ENCODE measurements at regions not wholly inside any gene's neighbourhood (a gene's known extent, or its start where the extent isn't known, plus 50 kb on each side); places are given as distances from the start of the nearest gene placed in this dataset.
"Not testable (repeated sequence)": the region's sequence is repeated elsewhere in the genome, so short reads cannot be mapped to it uniquely, and the experiment has no call there.

DNA sequence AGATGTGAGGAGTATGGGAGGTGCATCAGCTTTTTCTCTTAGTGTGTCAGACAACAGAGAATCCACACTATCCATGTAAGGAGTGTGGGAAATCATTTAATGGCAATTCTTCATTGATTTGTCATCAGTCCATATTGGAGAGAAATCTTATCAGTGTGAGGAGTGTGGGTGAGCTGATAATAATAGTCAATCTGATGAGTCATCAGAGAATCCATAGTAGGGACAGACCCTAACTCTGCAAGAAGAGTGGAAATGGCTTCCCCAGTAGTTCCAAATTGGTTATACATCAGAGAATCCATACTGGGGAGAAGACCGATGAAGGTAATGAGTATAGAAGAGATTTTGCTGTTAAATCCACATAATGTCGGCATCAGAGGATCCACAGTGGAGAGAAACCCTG is 150.5 kb upstream of the THUMPD2 start:
- no peak for DNase-seq (ENCODE audit: low spot score)

DNA sequence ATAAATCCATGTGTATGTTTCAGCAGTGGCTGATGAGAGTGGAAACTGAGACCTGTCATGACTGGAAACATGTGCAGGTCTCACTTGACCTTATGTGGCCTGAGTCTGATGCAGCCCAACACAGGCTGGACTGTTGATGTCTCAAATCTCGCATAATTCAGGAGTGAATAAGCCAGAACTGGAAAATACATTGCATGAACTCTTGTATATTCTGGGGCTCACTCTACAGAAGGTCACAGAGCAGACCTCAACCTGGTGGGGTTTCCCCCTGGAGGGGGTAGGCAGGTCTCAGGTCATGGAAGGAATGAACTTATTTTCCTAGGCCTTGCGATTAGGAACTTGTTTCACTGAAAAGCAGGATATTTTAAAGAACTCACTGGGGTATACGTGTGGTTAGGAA is 146.3 kb upstream of the THUMPD2 start:
- DNase-seq (ENCODE audit: low spot score), result no peak

DNA sequence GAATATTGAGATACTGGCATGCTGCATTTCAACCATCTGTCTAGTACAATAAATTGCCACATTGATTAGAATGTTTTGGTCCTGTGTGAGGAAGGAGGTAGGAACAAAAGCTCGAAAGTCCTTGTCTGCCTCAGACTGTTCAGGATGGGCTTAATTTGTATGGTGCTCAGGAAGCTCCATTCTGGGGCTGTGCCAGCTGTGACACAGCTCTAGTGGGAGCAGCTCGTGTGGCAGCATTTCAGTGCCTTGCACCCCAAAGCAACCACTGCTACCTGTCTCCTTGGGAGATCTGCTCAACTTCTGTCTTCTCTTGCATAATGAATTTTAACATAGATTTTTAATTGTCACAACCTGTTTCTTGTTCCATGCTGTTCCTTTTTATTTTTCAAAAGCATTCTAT is 144.4 kb upstream of the THUMPD2 start:
- no peak for DNase-seq (ENCODE audit: low spot score)

DNA sequence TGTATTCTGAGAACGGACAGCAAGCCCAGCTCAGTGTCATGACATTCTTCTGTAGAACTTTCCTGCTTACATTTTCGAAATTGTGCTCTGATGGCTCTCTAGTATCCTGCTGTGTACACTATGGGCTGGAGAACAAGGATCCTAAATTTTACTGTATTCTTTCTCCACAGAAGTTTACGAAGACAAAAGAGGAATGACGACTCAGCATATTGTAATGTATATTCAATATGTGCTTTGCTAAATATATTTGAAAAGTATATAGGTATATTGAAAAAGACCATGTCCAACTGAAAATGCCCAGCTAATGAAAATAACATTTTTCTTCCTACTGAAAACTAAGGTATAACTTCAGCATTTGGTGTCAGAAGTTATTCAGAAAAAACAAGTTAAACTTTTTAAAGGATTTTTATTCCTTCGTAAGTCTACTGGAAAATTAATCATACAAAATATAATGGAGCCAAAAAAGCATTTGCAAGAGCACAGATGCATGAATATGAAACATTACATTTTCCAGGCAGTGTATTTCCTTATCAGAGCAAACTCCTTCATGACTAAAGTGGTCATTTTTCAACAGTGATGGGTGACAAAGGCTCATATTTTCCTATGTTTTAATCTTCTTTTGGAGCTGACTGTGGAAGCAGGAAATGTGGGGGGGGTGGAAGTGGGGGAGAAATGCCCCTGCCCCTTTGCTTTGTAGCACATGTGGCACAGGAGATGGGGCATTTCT is 143.8 kb upstream of the THUMPD2 start:
- DNase-seq (ENCODE audit: low spot score), result no peak

DNA sequence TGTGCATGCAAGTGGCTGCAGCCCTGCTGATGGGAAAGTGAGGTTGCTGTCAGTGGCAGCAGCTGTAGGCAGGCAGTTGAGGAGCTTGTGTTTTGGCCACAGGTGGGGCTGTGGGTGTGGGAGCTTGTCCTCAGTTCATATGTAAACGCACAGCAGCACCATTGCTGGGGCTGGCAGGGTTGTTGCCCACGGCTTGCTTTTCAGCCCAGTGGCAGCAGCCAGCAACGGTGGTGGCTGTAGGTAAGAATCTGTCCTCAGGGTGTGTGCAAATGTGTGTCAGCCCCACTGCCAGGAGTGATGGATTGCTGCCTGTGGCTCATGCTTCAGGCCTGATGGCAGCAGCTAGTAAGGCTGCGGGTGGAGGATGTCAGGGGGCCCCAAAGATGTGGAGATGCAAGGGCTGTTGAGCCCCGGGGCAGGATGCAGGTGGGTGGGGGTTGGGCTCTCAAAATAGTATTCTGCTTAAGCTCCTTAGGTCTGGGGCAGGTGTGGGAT is 141.3 kb upstream of the THUMPD2 start:
- DNase-seq (ENCODE audit: low spot score), result no peak

DNA sequence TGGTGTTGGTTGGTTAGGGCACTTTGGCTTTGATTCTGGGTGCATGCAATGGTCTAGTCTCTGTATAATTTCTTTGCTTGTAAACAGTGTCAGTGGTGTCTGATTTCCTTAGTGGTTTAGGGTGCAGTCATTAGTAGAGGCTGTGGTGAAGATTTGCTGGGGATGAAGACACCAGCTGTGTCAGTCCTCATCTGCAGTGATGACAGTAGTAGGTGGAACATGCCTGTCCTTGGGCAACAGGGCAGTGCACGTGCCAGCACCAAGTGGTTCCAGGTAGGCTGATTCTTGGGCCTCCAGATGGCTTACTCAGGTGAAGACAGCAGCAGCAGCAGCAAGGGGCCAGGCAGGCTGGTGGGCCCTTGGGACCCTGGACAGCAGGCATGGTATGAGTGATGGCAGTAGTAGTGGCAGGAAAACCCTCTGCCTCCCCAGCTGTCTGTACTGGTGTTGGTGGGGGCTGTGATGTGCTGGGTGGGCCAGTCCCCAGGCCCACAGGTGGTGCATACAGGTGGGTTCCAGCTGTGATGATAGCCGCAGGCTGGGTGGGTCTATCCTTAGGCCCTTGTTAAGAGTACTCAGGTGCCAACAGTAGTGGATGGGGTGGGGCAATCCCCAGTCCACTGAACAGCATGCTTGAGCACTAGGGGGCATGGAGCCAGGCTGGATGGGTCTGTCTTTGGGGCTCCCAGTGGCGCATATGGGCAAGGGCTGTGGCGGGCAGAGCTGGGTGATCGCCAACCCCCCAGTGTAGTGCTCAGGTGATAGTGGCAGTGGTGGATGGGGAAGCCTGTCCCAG is 140.7 kb upstream of the THUMPD2 start:
- no peak for DNase-seq (ENCODE audit: low spot score)

DNA sequence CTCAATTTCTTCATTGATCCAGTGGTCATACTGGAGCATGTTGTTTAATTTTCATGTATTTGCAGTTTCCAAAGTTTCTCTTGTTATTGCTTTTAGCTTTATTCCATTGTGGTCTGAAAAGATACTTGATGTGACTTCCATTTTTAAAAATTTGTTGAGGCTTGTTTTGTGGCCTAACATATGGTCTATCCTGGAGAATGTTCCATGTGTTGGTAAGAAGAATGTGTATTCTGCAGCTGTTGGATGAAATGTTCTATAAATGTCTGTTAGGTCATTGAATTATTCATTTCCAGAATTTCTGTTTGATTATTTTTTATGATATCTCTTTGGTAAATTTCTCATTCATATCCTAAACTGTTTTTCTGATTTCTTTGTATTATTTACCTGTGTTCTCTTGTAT is 139.8 kb upstream of the THUMPD2 start:
- no peak for DNase-seq (ENCODE audit: low spot score)

DNA sequence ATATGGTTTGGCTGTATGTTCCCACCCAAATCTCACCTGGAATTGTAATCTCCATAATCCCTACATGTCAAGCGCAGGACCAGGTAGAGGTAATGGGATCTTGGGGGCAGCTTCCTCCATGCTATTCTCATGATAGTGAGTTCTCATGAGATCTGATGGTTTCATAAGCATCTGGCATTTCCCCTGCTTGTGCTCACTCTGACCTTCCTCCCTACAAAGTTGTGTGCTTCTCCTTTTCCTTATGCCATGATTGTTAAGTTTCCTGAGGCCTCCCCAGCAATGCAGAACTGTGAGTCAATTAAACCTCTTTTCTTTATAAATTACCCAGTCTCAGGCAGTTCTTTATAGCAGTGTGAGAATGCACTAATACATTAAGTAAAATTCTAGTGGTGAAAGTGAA is 138.3 kb upstream of the THUMPD2 start:
- not testable (repeated sequence) for DNase-seq (ENCODE audit: low spot score)

DNA sequence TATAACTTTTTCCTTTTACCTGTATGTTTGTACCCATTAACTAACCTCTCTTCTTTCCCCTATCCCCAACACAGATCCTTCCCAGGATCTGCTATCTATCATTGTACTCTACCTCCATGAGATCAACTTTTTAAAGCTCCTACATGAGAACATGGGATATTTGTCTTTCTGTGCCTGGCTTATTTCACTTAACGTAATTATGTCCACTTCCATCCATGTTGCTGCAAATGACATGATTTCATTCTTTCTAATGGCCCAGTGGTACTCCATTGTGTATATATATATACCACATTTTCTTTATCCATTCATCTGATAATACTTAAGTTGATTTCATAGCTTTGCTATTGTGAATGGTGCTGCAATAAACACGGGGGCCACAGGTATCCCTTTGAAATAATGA is 135.9 kb upstream of the THUMPD2 start:
- DNase-seq (ENCODE audit: low spot score), result no peak

DNA sequence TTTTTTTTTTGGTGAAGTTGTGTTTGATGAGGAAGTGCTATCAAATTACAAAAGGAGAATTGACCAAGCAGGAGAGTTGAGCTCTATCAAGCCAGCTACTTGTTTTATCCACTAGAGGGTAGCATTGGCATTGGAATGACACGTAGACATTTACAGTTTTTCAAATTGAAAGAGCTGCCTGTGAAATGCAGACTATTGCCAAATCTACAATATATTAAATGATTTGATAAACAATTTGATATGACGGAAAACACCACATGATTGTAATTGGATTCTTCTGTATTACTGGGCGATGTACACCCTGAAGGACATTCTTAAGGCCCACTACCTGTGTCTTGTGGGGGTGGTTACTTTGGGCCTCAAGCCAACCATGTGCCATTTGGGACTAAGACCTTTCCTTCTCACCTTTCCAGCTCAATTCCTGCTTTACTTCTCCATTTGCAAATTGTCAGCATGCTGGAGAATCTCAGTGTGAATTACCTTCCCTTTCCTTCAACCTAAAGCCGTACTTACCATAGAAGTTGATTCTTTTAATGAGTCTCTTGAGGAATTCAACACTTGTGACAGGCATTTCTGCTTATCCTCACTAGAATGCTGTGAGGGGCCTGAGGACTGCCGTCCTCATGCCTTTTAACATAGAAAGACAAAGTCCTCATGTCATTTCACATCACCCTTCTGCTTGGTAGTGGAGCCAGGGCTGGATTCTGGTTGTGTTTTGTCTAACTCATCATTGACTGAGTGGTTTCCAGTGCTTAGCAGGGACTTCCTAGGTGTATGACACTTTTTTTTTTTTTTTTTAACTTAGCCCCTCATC is 134.8 kb upstream of the THUMPD2 start:
- peak; percentile 69 for DNase-seq (ENCODE audit: low spot score)

DNA sequence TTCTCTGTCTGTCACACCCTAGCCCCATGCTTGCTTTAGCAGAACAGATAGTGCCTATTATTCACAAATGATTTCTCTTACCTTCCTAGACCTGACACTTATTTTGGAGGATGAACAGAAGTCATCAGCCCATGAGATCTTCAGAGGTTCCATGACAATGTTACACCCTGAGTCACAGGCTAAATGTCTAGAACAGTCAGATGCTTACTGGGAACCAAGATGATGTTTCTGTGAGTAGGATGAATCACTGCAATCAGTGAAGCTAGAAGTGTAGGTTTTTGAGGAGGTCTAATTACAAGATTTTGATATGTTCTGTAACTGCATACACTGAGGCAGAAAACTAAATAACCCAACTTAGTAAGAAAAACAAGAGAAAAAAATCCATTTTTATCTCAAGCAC is 123.0 kb upstream of the THUMPD2 start:
- DNase-seq (ENCODE audit: low spot score), result peak; percentile 43

DNA sequence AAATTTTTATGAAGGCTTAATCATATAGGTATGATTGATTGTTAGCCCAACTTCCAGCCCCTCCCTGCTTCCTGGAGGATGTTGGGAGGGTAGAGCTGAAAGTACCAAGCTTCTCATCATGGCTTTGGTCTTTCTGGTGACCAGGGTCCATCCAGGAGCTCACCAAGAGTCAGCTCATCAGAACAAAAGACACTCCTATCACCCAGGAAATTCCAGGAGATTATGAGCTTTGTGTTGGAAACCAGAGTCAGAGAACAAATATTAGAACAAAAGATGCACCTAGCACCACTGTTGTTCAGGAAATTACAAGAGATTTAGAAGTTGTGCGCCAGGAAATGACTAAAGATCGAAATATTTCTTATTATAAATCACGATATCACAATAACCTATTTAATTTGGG is 119.9 kb upstream of the THUMPD2 start:
- DNase-seq (ENCODE audit: low spot score), result no peak

DNA sequence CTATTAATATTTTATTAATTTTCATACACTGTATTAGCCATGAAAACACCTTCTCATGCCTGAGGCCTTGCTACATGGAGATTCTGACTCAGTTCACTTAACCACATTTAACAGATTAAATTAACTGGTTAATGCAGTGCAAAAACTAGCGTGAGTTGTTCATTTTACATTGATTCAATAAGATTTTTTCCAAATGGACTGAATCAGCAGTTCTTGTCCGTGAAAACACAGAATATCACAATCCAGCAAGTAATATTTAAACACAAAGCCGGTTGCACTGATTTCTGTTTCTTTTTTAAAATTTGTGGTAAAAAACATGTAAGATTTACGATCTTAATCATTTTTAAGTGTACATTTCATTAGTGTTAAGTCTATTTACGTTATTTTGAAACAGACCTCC is 118.2 kb upstream of the THUMPD2 start:
- DNase-seq (ENCODE audit: low spot score), result no peak

DNA sequence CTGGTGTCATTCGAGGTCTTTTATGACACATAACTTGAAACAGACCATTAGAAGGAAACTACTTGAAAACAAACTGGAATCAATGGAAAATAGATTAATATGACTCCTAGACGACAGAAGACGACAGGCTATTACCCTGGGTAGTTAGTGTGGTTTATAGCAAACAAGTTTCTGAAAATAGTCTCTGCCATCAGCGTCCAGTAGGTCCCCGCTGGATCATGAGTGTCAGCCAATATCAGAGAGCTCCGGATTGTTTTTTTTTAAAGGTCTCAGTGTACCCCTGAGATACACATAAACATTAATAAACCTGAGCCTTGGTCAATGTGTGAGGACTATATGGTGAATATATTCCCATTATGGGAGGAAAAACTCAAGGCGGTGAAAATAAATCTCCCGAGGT is 115.0 kb upstream of the THUMPD2 start:
- DNase-seq (ENCODE audit: low spot score), result no peak

DNA sequence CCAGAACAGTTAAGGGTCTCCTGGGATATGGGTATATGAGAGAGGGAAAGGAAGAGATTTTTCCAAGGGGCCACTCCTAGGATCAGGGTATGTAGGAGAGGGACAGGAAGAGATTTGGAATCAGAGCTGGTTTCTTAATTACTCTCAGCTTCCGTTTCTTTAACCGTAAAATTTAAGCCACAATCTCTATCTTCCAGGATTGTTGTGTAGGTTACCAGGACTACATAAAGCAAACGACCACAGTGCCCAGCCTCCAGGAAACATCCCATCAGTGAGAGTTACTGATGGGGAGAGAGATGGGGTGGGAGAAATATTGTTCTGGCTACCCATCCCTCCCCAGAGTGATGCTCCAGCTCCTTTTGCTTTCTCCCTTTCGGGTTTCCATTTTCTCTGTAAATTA is 114.6 kb upstream of the THUMPD2 start:
- DNase-seq (ENCODE audit: low spot score), result no peak

DNA sequence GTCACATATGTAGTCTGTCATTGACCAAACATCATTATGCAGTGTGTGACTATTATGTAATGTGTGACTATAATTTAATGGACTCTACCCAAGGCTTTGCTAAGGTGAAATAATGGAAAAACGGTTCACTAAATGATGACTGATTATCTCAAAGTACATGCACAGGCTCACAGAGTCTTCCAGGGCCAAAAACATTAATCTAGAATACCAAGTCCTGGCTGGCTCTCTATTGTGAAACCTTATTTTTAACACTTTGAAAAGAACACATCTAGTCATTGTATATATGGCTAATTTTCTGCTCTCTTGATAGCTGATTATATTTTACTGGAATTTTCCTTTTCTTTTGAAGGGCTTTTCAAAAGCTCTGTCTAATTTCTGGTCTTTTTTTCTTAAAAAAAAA is 102.9 kb upstream of the THUMPD2 start:
- DNase-seq (ENCODE audit: low spot score), result no peak

DNA sequence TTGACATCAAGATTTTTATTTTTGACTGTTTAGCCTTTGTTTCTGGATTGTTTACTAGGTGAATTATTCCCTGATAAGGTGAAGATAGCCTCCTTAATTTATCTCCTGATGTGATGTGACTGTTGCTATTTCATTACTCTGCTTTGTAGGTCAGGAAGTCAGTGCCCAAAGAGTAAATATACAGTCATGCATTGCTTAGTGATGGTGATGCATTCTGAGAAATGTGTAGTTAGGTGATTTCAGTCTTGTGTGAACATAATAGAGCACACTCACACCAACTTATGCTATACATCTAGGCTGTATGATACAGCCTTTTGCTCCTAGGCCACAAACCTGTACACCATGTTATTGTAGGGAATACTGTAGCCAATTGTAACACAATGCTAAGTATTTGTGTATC is 102.4 kb upstream of the THUMPD2 start:
- DNase-seq (ENCODE audit: low spot score), result peak; percentile 22

DNA sequence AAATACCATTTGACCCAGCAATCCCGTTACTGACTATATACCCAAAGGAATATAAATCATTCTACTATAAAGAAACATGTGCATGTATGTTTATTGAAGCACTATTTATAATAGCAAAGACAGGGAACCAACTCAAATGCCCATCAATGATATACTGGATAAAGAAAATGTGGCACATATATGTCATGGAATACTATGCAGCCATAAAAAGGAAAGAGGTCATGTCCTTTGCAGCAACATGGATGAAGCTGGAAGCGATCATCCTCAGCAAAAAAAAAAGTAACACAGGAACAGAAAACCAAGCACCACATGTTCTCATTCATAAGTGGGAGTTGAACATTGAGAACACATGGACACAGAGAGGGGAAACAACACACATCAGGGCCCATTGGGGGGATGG is 99.9 kb upstream of the THUMPD2 start:
- DNase-seq (ENCODE audit: low spot score), result not testable (repeated sequence)

DNA sequence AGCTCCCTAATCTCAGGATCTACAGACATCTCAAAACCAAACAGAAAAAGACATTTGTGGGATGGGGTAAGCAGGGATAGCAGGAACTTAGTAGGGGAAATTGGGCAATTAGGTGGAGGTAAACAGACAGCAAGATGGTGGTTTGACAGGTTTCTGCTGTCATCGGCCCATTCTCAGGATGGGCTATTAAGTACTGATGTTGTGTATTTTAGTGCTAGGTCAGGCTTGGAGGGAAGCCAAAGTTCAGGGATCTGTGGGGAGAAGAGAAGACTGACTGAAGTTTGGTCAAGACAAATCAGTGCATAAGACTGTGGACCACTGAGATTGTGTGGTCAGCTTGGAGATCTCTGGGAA is 96.8 kb upstream of the THUMPD2 start:
- no peak for DNase-seq (ENCODE audit: low spot score)

DNA sequence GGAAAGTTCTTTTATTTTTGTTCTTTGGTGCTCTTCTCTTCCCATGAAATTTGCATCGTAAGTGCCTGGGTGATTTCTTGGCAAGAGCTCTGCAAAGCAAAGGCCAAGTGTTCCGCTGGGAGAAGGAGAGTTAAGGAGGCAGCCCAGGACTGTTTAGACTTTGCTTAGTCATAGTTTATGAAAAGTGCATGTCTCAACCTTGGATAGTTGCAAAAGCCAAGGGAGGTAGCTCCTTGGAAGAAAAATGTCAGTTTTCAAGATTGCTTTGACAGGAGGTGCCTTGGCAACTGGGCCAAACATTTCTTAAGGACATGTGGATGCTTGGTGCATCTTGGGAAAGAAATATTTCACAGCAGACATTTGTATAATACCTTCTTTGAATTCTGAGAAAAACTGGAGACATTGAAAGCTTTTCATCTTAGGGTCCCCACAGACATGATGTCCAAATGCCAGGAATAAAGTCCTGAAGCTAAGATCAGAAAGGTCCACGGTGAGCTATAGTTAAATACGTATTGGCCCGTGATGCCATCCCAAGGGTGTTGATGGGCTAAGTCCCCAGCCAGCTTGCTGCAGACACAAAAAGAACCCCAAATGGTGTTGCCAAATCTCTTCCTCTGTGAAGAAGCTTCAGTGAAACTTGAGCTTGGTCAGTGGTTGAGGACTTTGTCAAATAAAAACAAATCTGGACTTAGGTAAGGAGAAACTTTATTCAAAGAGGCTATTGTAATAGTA is 96.3 kb upstream of the THUMPD2 start:
- DNase-seq (ENCODE audit: low spot score), result no peak

DNA sequence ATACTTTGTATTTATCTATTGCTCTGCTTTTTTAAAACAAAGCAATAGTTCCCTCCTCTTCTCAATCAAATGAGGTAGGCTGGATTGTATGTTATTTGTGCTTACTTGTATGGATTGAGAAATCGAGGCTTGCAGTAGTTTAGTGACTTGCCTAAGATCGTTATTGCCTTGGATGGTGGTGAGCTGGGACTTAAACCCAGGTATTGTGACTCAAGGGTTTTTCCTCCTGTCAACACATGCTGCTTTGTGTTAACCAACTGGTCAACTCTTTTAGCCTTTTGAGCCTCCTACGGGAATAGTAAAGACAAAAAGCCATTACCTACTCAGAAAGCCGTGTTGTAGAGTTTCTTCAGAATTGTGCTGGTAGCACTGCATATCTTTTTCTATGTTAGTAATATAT is 95.2 kb upstream of the THUMPD2 start:
- DNase-seq (ENCODE audit: low spot score), result no peak

DNA sequence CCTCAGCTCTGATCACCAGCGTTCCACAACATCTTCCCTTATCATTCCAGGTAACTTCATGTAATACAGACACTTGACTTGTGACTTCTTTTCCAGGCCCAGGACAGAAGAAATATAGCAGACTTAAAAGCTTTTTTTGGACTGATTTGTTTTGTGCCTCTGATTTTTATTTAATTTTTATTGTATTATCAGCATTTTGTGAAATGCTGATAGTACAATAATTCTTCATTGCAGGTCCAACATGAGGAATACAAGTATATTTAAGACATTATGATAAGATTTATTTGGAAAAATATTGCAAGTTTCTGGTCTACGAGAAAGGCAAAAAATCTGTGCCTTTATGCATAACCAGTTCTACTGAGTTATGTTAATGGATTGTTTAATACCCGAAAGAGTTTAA is 94.5 kb upstream of the THUMPD2 start:
- no peak for DNase-seq (ENCODE audit: low spot score)

Measured in RKO (cell line).